Muscle of leg (tissue), 3 donors: ENCODE measurements at regions not wholly inside any gene's neighbourhood (a gene's known extent, or its start where the extent isn't known, plus 50 kb on each side); places are given as distances from the start of the nearest gene placed in this dataset.

Source experiments
- DNase-seq: peaks from one replicate; pipeline ENCODE4 v3.0.0; 2013
- H3K27ac ChIP-seq: one replicate; pipeline ENCODE4 v1.5.1; 2013; ENCODE audit warnings: mild to moderate bottlenecking, low read length, control low read depth
- H3K27me3 ChIP-seq: one replicate; pipeline ENCODE4 v1.6.1; 2013; ENCODE audit warnings: low read length; ENCODE audit not compliant: control insufficient read depth, insufficient read depth
- H3K36me3 ChIP-seq: one replicate; pipeline ENCODE4 v1.6.1; 2013; ENCODE audit warnings: low read length; ENCODE audit not compliant: control insufficient read depth, insufficient read depth
- H3K4me1 ChIP-seq: one replicate; pipeline ENCODE4 v1.6.1; 2013; ENCODE audit warnings: low read length; ENCODE audit not compliant: control insufficient read depth, insufficient read depth
- H3K4me3 ChIP-seq: one replicate; pipeline ENCODE4 v1.5.1; 2013; ENCODE audit warnings: low read length, control low read depth
- H3K9me3 ChIP-seq: replicated peaks from 2 replicates; pipeline ENCODE4 v1.6.1; 2013; ENCODE audit warnings: low read depth, low read length; ENCODE audit not compliant: control insufficient read depth
- WGBS: methylation state at CpG from one replicate; pipeline ENCODE4 v1.1.5; 2013; ENCODE audit warnings: missing lambda C conversion rate; ENCODE audit not compliant: insufficient coverage; 5-methylcytosine and 5-hydroxymethylcytosine counted together

GRCh38 chr7:80403686-80404241 is 108.1 kb downstream of the GNAT3 start:
- WGBS: no CpG with 5 or more reads among the region's 1 CpG
- Histone ChIP-seq H3K27ac (no peak overlapping the region), H3K9me3 (no peaks in the 10 kb centered on the region)

GRCh38 chr7:80401708-80402107 is 110.2 kb downstream of the GNAT3 start:
- Histone ChIP-seq H3K9me3 (no peaks in the 10 kb centered on the region), H3K4me3 (no peak overlapping the region), H3K27ac (no peak overlapping the region), H3K36me3 (no peaks in the 10 kb centered on the region), H3K27me3 (no peaks in the 10 kb centered on the region), H3K4me1 (no peaks in the 10 kb centered on the region)
- no peak for DNase-seq
- whole genome bisulfite sequencing: no CpG with 5 or more reads among the region's 1 CpG

More at GRCh38 chr7:80403686-80404241, 108.1 kb downstream of the GNAT3 start:
- H3K4me3 ChIP-seq: no peak overlapping the region
- no peaks in the 10 kb centered on the region for H3K27me3 ChIP-seq
- no peaks in the 10 kb centered on the region for H3K36me3 ChIP-seq
- no peaks in the 10 kb centered on the region for H3K4me1 ChIP-seq
- DNase-seq: no peak

GRCh38 chr7:80393786-80394185 is 118.1 kb downstream of the GNAT3 start:
- Histone ChIP-seq H3K27ac (no peak overlapping the region), H3K27me3 (no peaks in the 10 kb centered on the region), H3K9me3 (no peaks in the 10 kb centered on the region), H3K4me1 (no peaks in the 10 kb centered on the region), H3K4me3 (no peak overlapping the region), H3K36me3 (no peaks in the 10 kb centered on the region)
- no peak for DNase-seq
- WGBS: no CpG with 5 or more reads among the region's 2 CpGs

GRCh38 chr7:80392229-80393169 is 119.4 kb downstream of the GNAT3 start:
- Histone ChIP-seq H3K9me3 (no peaks in the 10 kb centered on the region), H3K4me1 (no peaks in the 10 kb centered on the region), H3K27ac (no peak overlapping the region), H3K4me3 (no peak overlapping the region), H3K27me3 (no peaks in the 10 kb centered on the region), H3K36me3 (no peaks in the 10 kb centered on the region)
- WGBS: 83% methylated on average over 2 of the region's 4 CpGs
- peak; percentile 75 for DNase-seq

DNA sequence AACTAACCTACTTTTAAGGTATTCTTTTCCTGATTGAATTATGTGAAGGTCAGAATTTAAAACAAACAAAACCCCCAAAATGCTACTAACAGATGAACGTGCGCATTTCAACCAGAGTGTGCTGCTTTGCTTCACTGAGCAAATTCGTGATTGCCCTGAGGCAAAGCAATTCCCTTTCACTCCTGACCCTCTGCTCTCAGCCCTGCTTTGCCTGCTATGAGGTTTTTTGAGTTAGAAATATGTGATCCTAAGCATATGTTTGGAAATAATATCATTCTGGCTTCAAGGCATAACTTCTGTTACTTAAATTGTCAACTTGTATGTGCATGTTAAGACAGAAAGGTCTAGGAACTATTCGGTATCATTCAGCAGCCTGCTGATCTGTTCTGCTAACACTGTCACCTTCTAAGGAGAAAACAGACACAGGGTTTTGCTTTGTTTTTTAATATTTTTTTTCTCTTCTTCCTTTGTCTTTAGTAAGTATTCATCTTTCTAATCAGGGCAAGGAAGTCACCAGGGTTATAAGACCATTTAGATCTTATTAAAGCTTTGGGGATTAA is 124.2 kb downstream of the GNAT3 start:
- Histone ChIP-seq H3K27me3 (no peaks in the 10 kb centered on the region), H3K36me3 (no peaks in the 10 kb centered on the region), H3K9me3 (no peaks in the 10 kb centered on the region), H3K4me3 (no peak overlapping the region), H3K27ac (no peak overlapping the region), H3K4me1 (no peaks in the 10 kb centered on the region)
- no CpG with 5 or more reads among the region's 4 CpGs for WGBS
- DNase-seq: no peak

GRCh38 chr7:80386686-80387085 is 125.2 kb downstream of the GNAT3 start:
- H3K27ac ChIP-seq: no peak overlapping the region
- H3K4me1 ChIP-seq: no peaks in the 10 kb centered on the region
- no peaks in the 10 kb centered on the region for H3K36me3 ChIP-seq
- no peak overlapping the region for H3K4me3 ChIP-seq
- no peaks in the 10 kb centered on the region for H3K9me3 ChIP-seq
- no peak for DNase-seq
- H3K27me3 ChIP-seq: no peaks in the 10 kb centered on the region
- 94% methylated on average over 3 of the region's 3 CpGs for WGBS

GRCh38 chr7:80385508-80385907 is 126.4 kb downstream of the GNAT3 start:
- no peak for DNase-seq
- Histone ChIP-seq H3K4me3 (no peak overlapping the region), H3K27ac (no peak overlapping the region), H3K9me3 (no peaks in the 10 kb centered on the region), H3K27me3 (no peaks in the 10 kb centered on the region), H3K4me1 (no peaks in the 10 kb centered on the region), H3K36me3 (no peaks in the 10 kb centered on the region)

DNA sequence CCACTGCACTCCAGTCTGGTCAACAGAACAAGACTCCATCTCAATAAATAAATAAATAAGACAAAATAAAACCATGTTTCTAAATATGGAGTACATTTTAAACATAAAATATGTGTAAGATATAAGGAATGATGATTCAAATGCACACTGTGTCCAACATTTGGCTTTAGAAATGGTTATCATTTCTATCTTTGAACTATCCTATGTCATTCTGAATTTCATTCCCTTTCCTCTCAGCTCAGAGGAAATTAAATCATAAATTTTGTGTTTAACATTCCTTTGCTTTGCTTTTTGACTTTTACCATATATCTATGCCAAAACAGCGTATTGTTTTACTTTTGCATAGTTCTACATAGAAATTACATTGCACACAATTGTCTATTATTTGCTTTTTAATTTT is 130.9 kb downstream of the GNAT3 start:
- no CpG with 5 or more reads among the region's 1 CpG for WGBS
- peak; percentile 50 for DNase-seq

GRCh38 chr7:80379034-80379982 is 132.6 kb downstream of the GNAT3 start:
- peak overlapping the region; percentile 65 for H3K27ac ChIP-seq
- DNase-seq: peak; percentile 78
- H3K4me1 ChIP-seq: no peaks in the 10 kb centered on the region

More for the DNA sequence above, 130.9 kb downstream of the GNAT3 start:
- Histone ChIP-seq H3K4me1 (no peaks in the 10 kb centered on the region), H3K9me3 (no peaks in the 10 kb centered on the region), H3K27me3 (no peaks in the 10 kb centered on the region), H3K36me3 (no peaks in the 10 kb centered on the region), H3K4me3 (no peak overlapping the region), H3K27ac (no peak overlapping the region)

More at GRCh38 chr7:80379034-80379982, 132.6 kb downstream of the GNAT3 start:
- Histone ChIP-seq H3K4me3 (no peak overlapping the region), H3K36me3 (no peaks in the 10 kb centered on the region), H3K9me3 (no peaks in the 10 kb centered on the region), H3K27me3 (no peaks in the 10 kb centered on the region)
- WGBS: no CpG with 5 or more reads among the region's 3 CpGs
